Progenitor cell of endocrine pancreas (in vitro differentiated cells): ENCODE measurements at regions not wholly inside any gene's neighbourhood (a gene's known extent, or its start where the extent isn't known, plus 50 kb on each side); places are given as distances from the start of the nearest gene placed in this dataset.

Source experiments
- DNase-seq: peaks from one replicate; pipeline ENCODE4 v3.0.0; 2021; ENCODE audit warnings: low spot score; ENCODE audit not compliant: unreplicated experiment
- H3K27ac Mint-ChIP-seq: 2 replicates; pipeline ENCODE4 v1.8.0; 2021; ENCODE audit warnings: mild to moderate bottlenecking, moderate library complexity, mixed read lengths
- H3K27me3 Mint-ChIP-seq: 2 replicates; pipeline ENCODE4 v1.8.0; 2021; ENCODE audit warnings: mixed read lengths
- H3K36me3 Mint-ChIP-seq: 2 replicates; pipeline ENCODE4 v1.8.0; 2022; ENCODE audit warnings: mixed read lengths; ENCODE audit not compliant: insufficient read depth
- H3K4me1 Mint-ChIP-seq: 2 replicates; pipeline ENCODE4 v1.8.0; 2021; ENCODE audit warnings: low read depth, mixed read lengths
- H3K4me3 Mint-ChIP-seq: 2 replicates; pipeline ENCODE4 v1.8.0; 2021; ENCODE audit warnings: low read depth, mild to moderate bottlenecking, moderate library complexity, mixed read lengths
- H3K9me3 Mint-ChIP-seq: 2 replicates; pipeline ENCODE4 v1.8.0; 2021; ENCODE audit warnings: low read depth, mixed read lengths
- TF ChIP-seq, protein P1 (sequence below): fragments of 200-600 bp; sonication (generic); IDR thresholded peaks from one replicate; pipeline ENCODE4 v1.5.0; 2021; ENCODE audit warnings: antibody characterized with exemption, mild to moderate bottlenecking; ENCODE audit not compliant: unreplicated experiment

DNA sequence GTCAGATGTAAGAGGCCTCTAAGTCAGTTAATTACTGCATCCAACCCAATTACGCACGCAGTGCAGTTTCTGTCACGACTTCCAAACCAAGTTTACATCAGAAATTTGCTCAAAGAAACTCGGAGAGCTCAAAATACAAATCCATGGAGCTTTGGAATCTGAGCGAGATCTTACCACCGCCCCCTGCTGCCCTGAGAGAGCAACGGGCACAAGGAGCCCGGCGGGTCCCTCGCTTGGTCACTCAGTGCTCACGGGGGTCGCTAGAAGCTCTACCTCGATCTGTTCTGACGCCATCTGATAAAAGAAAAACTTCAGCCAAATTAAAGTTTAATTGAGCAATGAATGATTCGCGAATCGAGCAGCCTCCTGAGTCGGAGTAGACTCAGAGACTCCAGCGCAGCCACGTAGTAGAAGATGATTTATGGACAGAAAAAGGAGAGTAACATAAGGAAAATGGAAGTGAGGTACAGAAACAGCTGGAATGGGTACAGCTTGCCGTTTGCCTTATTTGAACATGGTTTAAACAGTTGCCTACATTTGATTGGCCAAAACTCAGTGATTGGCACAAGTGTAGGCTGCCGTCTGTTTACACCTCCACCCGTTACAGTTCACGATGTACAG lies 232.7 kb upstream of the ATP10A start:
- H3K27ac Mint-ChIP-seq = no peak overlapping the region
- no peak for DNase-seq
- peak overlapping the region; percentile 38 for H3K4me3 Mint-ChIP-seq

DNA sequence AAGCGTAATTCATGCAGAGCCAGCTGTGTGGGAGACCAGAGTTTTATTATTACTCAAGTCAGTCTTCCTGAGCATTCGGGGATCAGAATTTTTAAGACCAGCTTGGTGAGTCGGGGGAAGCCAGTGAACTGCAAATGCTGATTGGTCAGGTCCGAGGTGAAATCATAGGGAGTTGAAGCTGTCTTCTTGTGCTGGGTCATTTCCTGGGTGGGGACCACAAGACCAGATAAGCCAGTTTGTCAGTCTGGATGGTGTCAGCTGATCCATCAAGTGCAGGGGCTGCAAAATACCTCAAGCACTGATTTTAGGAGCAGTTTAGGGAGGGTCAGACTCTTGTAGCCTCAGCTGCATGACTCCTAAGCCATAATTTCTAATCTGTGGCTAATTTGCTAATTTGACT lies 228.1 kb upstream of the ATP10A start:
- Mint-ChIP-seq H3K4me3 (no peak overlapping the region), H3K27ac (no peak overlapping the region), H3K36me3 (no peaks in the 10 kb centered on the region), H3K27me3 (peaks cover 12% of the 10 kb centered on the region), H3K4me1 (peaks cover 9% of the 10 kb centered on the region), H3K9me3 (no peaks in the 10 kb centered on the region)
- DNase-seq = no peak
- TF ChIP-seq, protein P1, sequence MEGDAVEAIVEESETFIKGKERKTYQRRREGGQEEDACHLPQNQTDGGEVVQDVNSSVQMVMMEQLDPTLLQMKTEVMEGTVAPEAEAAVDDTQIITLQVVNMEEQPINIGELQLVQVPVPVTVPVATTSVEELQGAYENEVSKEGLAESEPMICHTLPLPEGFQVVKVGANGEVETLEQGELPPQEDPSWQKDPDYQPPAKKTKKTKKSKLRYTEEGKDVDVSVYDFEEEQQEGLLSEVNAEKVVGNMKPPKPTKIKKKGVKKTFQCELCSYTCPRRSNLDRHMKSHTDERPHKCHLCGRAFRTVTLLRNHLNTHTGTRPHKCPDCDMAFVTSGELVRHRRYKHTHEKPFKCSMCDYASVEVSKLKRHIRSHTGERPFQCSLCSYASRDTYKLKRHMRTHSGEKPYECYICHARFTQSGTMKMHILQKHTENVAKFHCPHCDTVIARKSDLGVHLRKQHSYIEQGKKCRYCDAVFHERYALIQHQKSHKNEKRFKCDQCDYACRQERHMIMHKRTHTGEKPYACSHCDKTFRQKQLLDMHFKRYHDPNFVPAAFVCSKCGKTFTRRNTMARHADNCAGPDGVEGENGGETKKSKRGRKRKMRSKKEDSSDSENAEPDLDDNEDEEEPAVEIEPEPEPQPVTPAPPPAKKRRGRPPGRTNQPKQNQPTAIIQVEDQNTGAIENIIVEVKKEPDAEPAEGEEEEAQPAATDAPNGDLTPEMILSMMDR = no peak

More for the DNA sequence above, 232.7 kb upstream of the ATP10A start:
- H3K9me3 Mint-ChIP-seq = no peaks in the 10 kb centered on the region
- no peaks in the 10 kb centered on the region for H3K36me3 Mint-ChIP-seq
- TF ChIP-seq, protein P1 = peak; percentile 57
- peaks cover 13% of the 10 kb centered on the region for H3K4me1 Mint-ChIP-seq
- H3K27me3 Mint-ChIP-seq = peaks cover 29% of the 10 kb centered on the region

DNA sequence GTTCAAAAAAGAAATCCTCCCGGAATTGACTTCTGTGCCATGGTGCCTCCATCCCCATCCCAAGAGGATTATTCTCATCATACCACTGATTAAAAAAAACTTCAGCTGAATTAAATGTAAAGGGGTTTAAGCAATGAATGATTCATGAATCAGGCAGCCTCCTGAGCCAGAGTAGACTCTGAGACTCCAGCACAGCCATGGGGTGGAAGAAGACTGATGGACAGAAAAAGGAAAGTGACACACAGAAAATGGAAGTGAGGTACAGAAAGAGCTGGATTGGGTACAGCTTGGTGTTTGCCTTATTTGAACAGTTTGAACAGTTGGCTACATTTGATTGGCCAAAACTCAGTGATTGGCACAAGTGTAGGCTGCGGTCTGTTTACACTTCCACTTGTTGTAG lies 224.8 kb upstream of the ATP10A start:
- no peak overlapping the region for H3K27ac Mint-ChIP-seq

DNA sequence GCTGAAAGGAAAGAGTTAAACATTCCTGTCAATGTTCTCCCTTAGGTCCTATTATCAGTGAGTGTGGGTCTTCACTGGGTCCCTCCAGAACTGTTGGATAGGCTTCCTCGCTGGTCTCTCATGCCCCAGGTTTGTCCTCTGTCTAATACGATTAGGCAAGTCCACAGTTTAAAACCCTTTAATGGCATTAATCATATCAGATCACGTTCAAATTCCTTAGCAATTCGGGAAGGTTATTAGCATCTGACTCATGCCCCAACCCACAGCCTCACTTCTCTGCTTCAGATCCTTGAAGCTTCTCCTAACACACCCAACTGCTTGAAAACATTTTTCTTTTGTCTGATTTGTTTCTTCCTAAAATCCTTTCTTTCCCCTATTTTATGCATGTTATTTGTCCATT lies 224.3 kb upstream of the ATP10A start:
- TF ChIP-seq, protein P1 = no peak
- Mint-ChIP-seq H3K27ac (no peak overlapping the region), H3K4me1 (peaks cover 20% of the 10 kb centered on the region), H3K4me3 (no peak overlapping the region), H3K27me3 (no peaks in the 10 kb centered on the region), H3K9me3 (no peaks in the 10 kb centered on the region), H3K36me3 (no peaks in the 10 kb centered on the region)
- no peak for DNase-seq

More for the DNA sequence above, 224.8 kb upstream of the ATP10A start:
- H3K4me1 Mint-ChIP-seq = peaks cover 17% of the 10 kb centered on the region
- DNase-seq = no peak
- TF ChIP-seq, protein P1 = no peak
- no peaks in the 10 kb centered on the region for H3K9me3 Mint-ChIP-seq
- no peaks in the 10 kb centered on the region for H3K36me3 Mint-ChIP-seq
- H3K4me3 Mint-ChIP-seq = no peak overlapping the region
- no peaks in the 10 kb centered on the region for H3K27me3 Mint-ChIP-seq

DNA sequence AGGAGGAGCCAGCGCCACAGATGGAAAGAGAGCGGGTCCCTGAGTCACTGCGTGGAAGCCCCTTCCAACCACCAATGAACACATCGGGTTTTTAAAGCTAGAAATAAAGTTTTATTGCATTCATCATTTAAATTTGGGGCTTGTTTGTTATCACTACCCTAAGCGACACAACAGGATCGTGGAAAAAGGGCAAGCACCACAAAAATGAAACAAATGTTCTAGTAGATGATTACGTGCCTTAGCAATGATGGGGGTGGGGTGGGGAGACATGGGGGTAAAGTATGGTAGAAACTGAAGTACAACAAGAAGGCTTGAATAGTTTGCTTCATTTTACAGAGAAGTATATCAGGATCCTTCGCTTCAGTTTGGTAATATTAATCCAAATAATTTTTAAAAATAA lies 221.6 kb upstream of the ATP10A start:
- Mint-ChIP-seq H3K27me3 (no peaks in the 10 kb centered on the region), H3K36me3 (peaks cover 2% of the 10 kb centered on the region), H3K9me3 (no peaks in the 10 kb centered on the region), H3K4me1 (peaks cover 24% of the 10 kb centered on the region), H3K27ac (no peak overlapping the region), H3K4me3 (no peak overlapping the region)
- DNase-seq = no peak
- TF ChIP-seq, protein P1 = no peak
